Testis (tissue), 2 donors: ENCODE measurements at regions not wholly inside any gene's neighbourhood (a gene's known extent, or its start where the extent isn't known, plus 50 kb on each side); places are given as distances from the start of the nearest gene placed in this dataset.

Source experiments
- CTCF ChIP-seq, 3 experiments: fragments of 450-650 bp in 2 of 3; fragments of 200-600 bp in 1 of 3; sonication (generic) in 1 of 3; IDR thresholded peaks; one replicate each; pipeline ENCODE4 v1.5.1; 2016 to 2019; ENCODE audit warnings: antibody characterized with exemption in 3 of 3, mild to moderate bottlenecking in 2 of 3, moderate library complexity in 1 of 3
- POLR2A ChIP-seq: fragments of 450-650 bp; IDR thresholded peaks from one replicate; pipeline ENCODE4 v1.6.1; 2017; ENCODE audit warnings: antibody characterized with exemption, mild to moderate bottlenecking, moderate library complexity

- TF ChIP-seq CTCF (IDR thresholded peaks at IDR 0.05) = no peak
- TF ChIP-seq POLR2A = no peak
Measured at GRCh38 chr17:63347475-63347874, 98.6 kb downstream of the CYB561 start.
